AG04450 (cell line): ENCODE measurements at regions not wholly inside any gene's neighbourhood (a gene's known extent, or its start where the extent isn't known, plus 50 kb on each side); places are given as distances from the start of the nearest gene placed in this dataset.
"Not testable (repeated sequence)": the region's sequence is repeated elsewhere in the genome, so short reads cannot be mapped to it uniquely, and the experiment has no call there.

Experiments
- CTCF ChIA-PET: fragments of 300-600, 350-600 bp; formaldehyde crosslinking; extraction: SDS; loops from one replicate; lab custom pipeline; 2022; ENCODE audit warnings: antibody characterized with exemption, inconsistent platforms; lab: Charles Lee
- POLR2A ChIA-PET: fragments of 350-600 bp; formaldehyde crosslinking; extraction: SDS; loops from one replicate; lab custom pipeline; 2021; ENCODE audit warnings: antibody characterized with exemption, inconsistent platforms; lab: Yijun Ruan, JAX
- DNase-seq: peaks from one replicate; pipeline ENCODE4 v3.0.0-alpha.2; 2011; ENCODE audit warnings: low read depth, low spot score
- H3K27ac ChIP-seq: one replicate; pipeline ENCODE4 v1.5.1; 2012; ENCODE audit warnings: low read depth, low read length, control low read depth
- H3K27me3 ChIP-seq: one replicate; pipeline ENCODE4 v1.6.0; 2012; ENCODE audit warnings: low read length; ENCODE audit not compliant: control insufficient read depth, insufficient read depth
- H3K4me3 ChIP-seq: 2 replicates; pipeline ENCODE4 v1.5.1; 2011; ENCODE audit warnings: mild to moderate bottlenecking, low read depth, low read length, control low read depth
- H3K9me3 ChIP-seq: 2 replicates; pipeline ENCODE4 v1.5.1; 2012; ENCODE audit warnings: low read length; ENCODE audit not compliant: control insufficient read depth, insufficient read depth
- CTCF ChIP-seq: IDR thresholded peaks from 2 replicates; pipeline ENCODE4 v1.5.1; 2011; ENCODE audit warnings: low read depth, low read length, control low read depth, inconsistent platforms

- CTCF ChIA-PET: interaction anchor here (0.7 to 3.0 kb wide), 5 partner anchors 10 to 455 kb away, joined by 3 to 8 read pairs (median 3); no protein-coding TSS in a partner anchor
- no peak for DNase-seq
- Histone ChIP-seq H3K4me3 (no peak overlapping the region), H3K9me3 (no peaks in the 10 kb centered on the region), H3K27me3 (no peaks in the 10 kb centered on the region), H3K27ac (no peak overlapping the region)
- TF ChIP-seq CTCF: no peak
- POLR2A ChIA-PET: no interaction called here
These were observed 232.6 kb upstream of the PLXNA2 start for GRCh38 chr1:208476846-208477170.

GRCh38 chr1:208479435-208479834, 235.3 kb upstream of the PLXNA2 start:
- no peak for TF ChIP-seq CTCF
- ChIA-PET CTCF (no interaction called here), POLR2A (no interaction called here)
- no peak overlapping the region for H3K4me3 ChIP-seq
- no peak overlapping the region for H3K27ac ChIP-seq
- DNase-seq: no peak
- H3K27me3 ChIP-seq: no peaks in the 10 kb centered on the region
- H3K9me3 ChIP-seq: no peaks in the 10 kb centered on the region

- H3K4me3 ChIP-seq: no peak overlapping the region
- no peaks in the 10 kb centered on the region; the same call in 1 of the 2 replicates for H3K9me3 ChIP-seq
- no peak for DNase-seq
- ChIA-PET CTCF (no interaction called here), POLR2A (no interaction called here)
- TF ChIP-seq CTCF: no peak
- no peaks in the 10 kb centered on the region for H3K27me3 ChIP-seq
- H3K27ac ChIP-seq: no peak overlapping the region
These were observed 241.3 kb upstream of the PLXNA2 start for GRCh38 chr1:208485512-208485911.

GRCh38 chr1:208486677-208487076, 242.5 kb upstream of the PLXNA2 start:
- no peak for TF ChIP-seq CTCF
- Histone ChIP-seq H3K27me3 (no peaks in the 10 kb centered on the region), H3K9me3 (no peaks in the 10 kb centered on the region; the same call in 1 of the 2 replicates), H3K4me3 (no peak overlapping the region), H3K27ac (no peak overlapping the region)
- ChIA-PET POLR2A (no interaction called here), CTCF (interaction anchor here (0.6 kb wide), 1 partner anchor 10 kb away, joined by 3 read pairs; no protein-coding TSS in a partner anchor)
- no peak for DNase-seq

- H3K4me3 ChIP-seq: not testable (repeated sequence)
These were observed 244.2 kb upstream of the PLXNA2 start for GRCh38 chr1:208488432-208488831.

More at GRCh38 chr1:208488432-208488831, 244.2 kb upstream of the PLXNA2 start:
- POLR2A ChIA-PET, H3K9me3 ChIP-seq, H3K27me3 ChIP-seq, H3K27ac ChIP-seq, DNase-seq, CTCF ChIA-PET: not testable (repeated sequence)
